ENCODE measurements at regions not wholly inside any gene's neighbourhood (a gene's known extent, or its start where the extent isn't known, plus 50 kb on each side); places are given as distances from the start of the nearest gene placed in this dataset.
"Not testable (repeated sequence)": the region's sequence is repeated elsewhere in the genome, so short reads cannot be mapped to it uniquely, and the experiment has no call there.

- DNase-seq (ENCODE audit: low read depth), result no peak
These were observed 201.7 kb downstream of the PTH2R start for GRCh38 chr2:208608122-208608835.

- DNase-seq (ENCODE audit: low read depth), result no peak
These were observed 202.7 kb downstream of the PTH2R start for GRCh38 chr2:208609166-208609804.

GRCh38 chr2:208615675-208616074 lies 209.1 kb downstream of the PTH2R start:
- DNase-seq (ENCODE audit: low read depth), result not testable (repeated sequence)

GRCh38 chr2:208618220-208618619 lies 211.6 kb downstream of the PTH2R start:
- DNase-seq (ENCODE audit: low read depth), result no peak

GRCh38 chr2:208619993-208620392 lies 213.4 kb downstream of the PTH2R start:
- no peak for DNase-seq (ENCODE audit: low read depth)

GRCh38 chr2:208620487-208620978 lies 213.9 kb downstream of the PTH2R start:
- DNase-seq (ENCODE audit: low read depth), result no peak

GRCh38 chr2:208627110-208627884 lies 220.7 kb downstream of the PTH2R start:
- DNase-seq (ENCODE audit: low read depth), result no peak

- no peak for DNase-seq (ENCODE audit: low read depth)
These were observed 221.3 kb downstream of the PTH2R start for GRCh38 chr2:208627916-208628315.

- DNase-seq (ENCODE audit: low read depth), result no peak
These were observed 231.5 kb downstream of the PTH2R start for GRCh38 chr2:208638059-208638458.

- no peak for DNase-seq (ENCODE audit: low read depth)
These were observed 235.7 kb downstream of the PTH2R start for GRCh38 chr2:208642125-208642779.

- DNase-seq (ENCODE audit: low read depth), result no peak
These were observed 236.6 kb downstream of the PTH2R start for GRCh38 chr2:208643145-208643544.

GRCh38 chr2:208645226-208645625 lies 238.6 kb downstream of the PTH2R start:
- no peak for DNase-seq (ENCODE audit: low read depth)

GRCh38 chr2:208648368-208648767 lies 241.8 kb downstream of the PTH2R start:
- DNase-seq (ENCODE audit: low read depth), result no peak

- DNase-seq (ENCODE audit: low read depth), result no peak
These were observed 246.8 kb downstream of the PTH2R start for GRCh38 chr2:208653383-208653782.

GRCh38 chr2:208654056-208654455 lies 247.5 kb downstream of the PTH2R start:
- DNase-seq (ENCODE audit: low read depth), result no peak

GRCh38 chr2:208657468-208657867 lies 250.9 kb downstream of the PTH2R start:
- DNase-seq (ENCODE audit: low read depth), result no peak

GRCh38 chr2:208669394-208669793 lies 262.8 kb downstream of the PTH2R start:
- no peak for DNase-seq (ENCODE audit: low read depth)

- no peak for DNase-seq (ENCODE audit: low read depth)
These were observed 264.7 kb downstream of the PTH2R start for GRCh38 chr2:208671284-208671683.

GRCh38 chr2:208671886-208672680 lies 265.5 kb downstream of the PTH2R start:
- no peak for DNase-seq (ENCODE audit: low read depth)

- DNase-seq (ENCODE audit: low read depth), result no peak
These were observed 267.0 kb downstream of the PTH2R start for GRCh38 chr2:208673631-208674030.

- no peak for DNase-seq (ENCODE audit: low read depth)
These were observed 268.3 kb downstream of the PTH2R start for GRCh38 chr2:208674919-208675318.
